Brain microvascular endothelial cell (primary cell): ENCODE measurements at regions not wholly inside any gene's neighbourhood (a gene's known extent, or its start where the extent isn't known, plus 50 kb on each side); places are given as distances from the start of the nearest gene placed in this dataset.

Source experiments
- DNase-seq: peaks from one replicate; pipeline ENCODE4 v3.0.0-alpha.2; 2020
- H3K27ac ChIP-seq: fragments of 250-450 bp; sonication (Bioruptor Pico); 2 replicates; pipeline ENCODE4 v1.5.1; 2020; ENCODE audit warnings: mild to moderate bottlenecking, moderate library complexity
- H3K27me3 ChIP-seq: fragments of 250-450 bp; sonication (Bioruptor Pico); replicated peaks from 2 replicates; pipeline ENCODE4 v1.5.1; 2020; ENCODE audit warnings: mild to moderate bottlenecking
- H3K36me3 ChIP-seq: fragments of 250-450 bp; sonication (Bioruptor Pico); replicated peaks from 2 replicates; pipeline ENCODE4 v1.5.1; 2020; ENCODE audit warnings: mild to moderate bottlenecking
- H3K4me3 ChIP-seq: 2 replicates; pipeline ENCODE4 v1.5.1; 2011; ENCODE audit warnings: low read depth, mild to moderate bottlenecking, control low read depth, low read length, moderate library complexity
- in situ Hi-C: cut with HindIII; loops from 2 replicates; pipeline ENCODE4 v1.10.0; 2017; ENCODE audit warnings: low sequenced_read_pairs, low pct_ligation_motif_present
- TF ChIP-seq, protein P1 (sequence below): IDR thresholded peaks from 2 replicates; pipeline ENCODE4 v1.5.1; 2011; ENCODE audit warnings: low read depth, mild to moderate bottlenecking, moderate library complexity, low read length, control low read depth, inconsistent platforms; ENCODE audit errors: missing control alignments

DNA sequence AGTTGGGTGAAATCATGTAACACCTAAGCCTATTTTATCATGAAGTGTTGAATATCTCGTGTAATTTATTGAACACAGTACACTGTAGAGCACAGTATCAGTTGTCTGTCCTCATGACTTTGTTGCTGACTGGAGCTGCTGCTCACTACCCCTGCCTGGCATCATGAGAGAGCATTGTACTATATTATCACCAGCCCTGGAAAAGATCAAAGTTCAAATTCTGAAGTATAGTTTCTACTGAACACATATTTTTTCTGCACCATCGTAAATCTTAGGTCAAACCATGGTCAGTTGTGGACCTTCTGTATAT is 169.3 kb upstream of the RAI14 start:
- TF ChIP-seq, protein P1, sequence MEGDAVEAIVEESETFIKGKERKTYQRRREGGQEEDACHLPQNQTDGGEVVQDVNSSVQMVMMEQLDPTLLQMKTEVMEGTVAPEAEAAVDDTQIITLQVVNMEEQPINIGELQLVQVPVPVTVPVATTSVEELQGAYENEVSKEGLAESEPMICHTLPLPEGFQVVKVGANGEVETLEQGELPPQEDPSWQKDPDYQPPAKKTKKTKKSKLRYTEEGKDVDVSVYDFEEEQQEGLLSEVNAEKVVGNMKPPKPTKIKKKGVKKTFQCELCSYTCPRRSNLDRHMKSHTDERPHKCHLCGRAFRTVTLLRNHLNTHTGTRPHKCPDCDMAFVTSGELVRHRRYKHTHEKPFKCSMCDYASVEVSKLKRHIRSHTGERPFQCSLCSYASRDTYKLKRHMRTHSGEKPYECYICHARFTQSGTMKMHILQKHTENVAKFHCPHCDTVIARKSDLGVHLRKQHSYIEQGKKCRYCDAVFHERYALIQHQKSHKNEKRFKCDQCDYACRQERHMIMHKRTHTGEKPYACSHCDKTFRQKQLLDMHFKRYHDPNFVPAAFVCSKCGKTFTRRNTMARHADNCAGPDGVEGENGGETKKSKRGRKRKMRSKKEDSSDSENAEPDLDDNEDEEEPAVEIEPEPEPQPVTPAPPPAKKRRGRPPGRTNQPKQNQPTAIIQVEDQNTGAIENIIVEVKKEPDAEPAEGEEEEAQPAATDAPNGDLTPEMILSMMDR: no peak
- in situ Hi-C loops: loop anchor here (25.0 kb wide), 1 partner anchor 425 kb away; the partner anchor contains the start of genes BRIX1 and RAD1
- Histone ChIP-seq H3K36me3 (no peaks in the 10 kb centered on the region), H3K27me3 (no peaks in the 10 kb centered on the region), H3K27ac (peak overlapping the region; percentile 80), H3K4me3 (no peak overlapping the region)
- no peak for DNase-seq

DNA sequence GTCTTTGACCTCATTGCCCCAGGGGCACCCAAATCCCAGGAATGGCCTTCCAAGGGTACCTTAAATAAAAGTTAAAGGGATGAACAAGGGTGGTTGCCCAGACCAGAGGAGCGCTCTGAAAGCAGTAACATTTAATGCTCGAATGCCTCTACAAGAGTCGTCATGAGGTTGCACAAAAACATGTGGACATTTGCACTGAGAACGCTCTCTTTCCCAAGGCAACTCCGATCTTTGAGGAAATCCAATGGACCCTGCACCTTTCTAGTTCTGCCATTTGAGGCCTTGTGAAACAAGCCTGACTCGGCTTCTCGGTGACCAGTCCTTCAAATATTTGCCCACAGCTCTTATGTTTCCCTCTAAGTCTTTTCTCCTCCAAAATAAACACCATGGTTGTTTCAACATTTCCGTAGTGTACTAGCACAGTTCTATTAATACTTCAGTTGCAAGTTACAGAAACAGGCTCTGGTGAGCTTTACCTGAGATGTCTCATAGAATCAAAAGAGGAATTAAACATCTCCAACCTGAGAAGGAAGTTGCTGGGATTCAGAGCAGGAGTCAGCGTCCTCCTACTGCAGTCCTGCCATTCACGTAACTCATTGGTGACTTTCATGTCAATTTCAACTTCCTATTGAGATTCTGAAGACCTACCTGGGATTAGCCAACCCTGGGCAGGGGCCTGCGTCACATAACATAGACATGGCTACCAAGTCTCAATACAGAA is 168.8 kb upstream of the RAI14 start:
- H3K36me3 ChIP-seq: no peaks in the 10 kb centered on the region
- DNase-seq: peak; percentile 86
- H3K27ac ChIP-seq: peak overlapping the region; percentile 80
- no peak overlapping the region for H3K4me3 ChIP-seq
- no peaks in the 10 kb centered on the region for H3K27me3 ChIP-seq
- TF ChIP-seq, protein P1: no peak
- in situ Hi-C loops: loop anchor here (25.0 kb wide), 1 partner anchor 425 kb away; the partner anchor contains the start of genes BRIX1 and RAD1

DNA sequence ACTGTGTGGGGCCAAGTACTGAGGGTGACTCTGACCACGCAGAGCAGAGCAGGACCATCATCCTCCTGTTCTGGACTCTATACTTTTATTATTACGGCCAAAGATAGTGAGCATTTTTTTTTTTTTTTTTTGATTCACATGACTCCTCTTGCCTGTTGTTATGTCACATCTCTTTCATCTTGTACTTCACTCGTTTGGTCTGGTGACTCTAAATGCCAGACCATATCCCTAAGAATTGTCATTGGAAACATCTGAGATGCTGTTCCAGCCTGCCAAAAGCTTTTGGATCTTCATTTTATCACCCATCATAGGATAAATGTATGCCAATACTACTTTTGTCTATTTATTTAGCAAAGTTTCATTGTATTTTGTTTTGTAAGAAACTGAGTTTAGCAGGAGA is 168.2 kb upstream of the RAI14 start:
- no peaks in the 10 kb centered on the region for H3K27me3 ChIP-seq
- H3K36me3 ChIP-seq: no peaks in the 10 kb centered on the region
- H3K27ac ChIP-seq: peak overlapping the region; percentile 80
- no peak for DNase-seq
- in situ Hi-C loops: loop anchor here (25.0 kb wide), 1 partner anchor 424 kb away; the partner anchor contains the start of genes BRIX1 and RAD1
- H3K4me3 ChIP-seq: no peak overlapping the region
- TF ChIP-seq, protein P1: no peak

DNA sequence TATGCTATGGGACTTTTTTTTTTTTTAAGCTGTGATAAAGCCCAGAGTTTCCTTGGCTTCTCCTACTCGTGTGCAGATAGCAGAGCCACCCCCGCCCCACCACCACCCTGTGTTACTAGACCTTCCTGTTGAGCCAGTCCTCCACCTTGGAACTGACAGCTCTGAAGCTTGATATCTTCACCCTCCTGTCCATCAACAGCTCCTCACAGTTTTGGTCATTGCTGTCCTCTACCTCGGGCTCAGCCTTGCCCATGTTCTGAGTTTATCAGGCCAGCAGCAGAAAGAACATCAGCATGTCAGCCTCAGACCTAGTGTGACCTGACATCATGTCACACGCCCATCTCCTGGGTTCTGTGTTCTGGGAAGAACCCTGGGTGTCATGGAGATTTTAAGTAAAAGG is 167.1 kb upstream of the RAI14 start:
- no peak overlapping the region for H3K27ac ChIP-seq
- no peak overlapping the region for H3K4me3 ChIP-seq
- DNase-seq: no peak
- TF ChIP-seq, protein P1: no peak
- no peaks in the 10 kb centered on the region for H3K36me3 ChIP-seq
- in situ Hi-C loops: loop anchor here (25.0 kb wide), 1 partner anchor 423 kb away; the partner anchor contains the start of genes BRIX1 and RAD1
- H3K27me3 ChIP-seq: no peaks in the 10 kb centered on the region

DNA sequence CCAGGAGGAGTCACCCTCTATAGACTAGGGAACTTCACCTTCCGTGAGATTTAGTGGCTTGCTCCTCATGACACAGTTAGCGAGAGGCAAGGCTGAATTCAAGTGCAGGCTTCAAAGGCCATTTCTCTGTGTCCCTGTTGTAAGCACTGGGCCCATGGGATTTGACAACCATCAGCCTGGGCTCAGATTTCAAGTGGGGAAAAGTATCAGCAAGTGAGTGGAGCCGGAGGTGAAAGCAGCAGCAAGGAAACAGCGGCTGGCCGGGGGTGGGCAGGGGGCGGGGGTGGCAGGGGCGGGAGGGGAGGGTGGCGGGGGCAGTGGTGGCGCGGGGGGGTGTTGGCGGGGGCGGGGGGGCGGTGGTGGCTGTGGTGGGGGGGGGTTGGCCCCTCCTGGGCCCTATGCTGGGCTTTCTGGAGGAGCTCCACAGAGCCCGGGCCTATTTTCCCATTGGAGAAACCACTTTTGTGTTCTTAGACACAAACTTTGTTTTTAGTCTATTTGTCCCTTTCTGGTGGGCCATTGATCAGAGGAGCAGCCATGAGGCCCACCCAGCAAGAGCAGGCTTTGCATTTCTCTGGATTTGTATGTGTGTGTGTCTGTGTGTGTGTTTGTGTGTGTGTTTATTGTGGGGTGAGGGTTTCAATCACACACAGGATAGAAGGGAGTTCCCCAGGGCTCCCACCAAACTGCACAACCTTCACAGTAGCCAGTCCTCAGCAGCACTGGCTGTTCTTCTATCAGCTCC is 165.4 kb upstream of the RAI14 start:
- in situ Hi-C loops: loop anchor here (25.0 kb wide), 1 partner anchor 422 kb away; the partner anchor contains the start of genes BRIX1 and RAD1
- no peak for DNase-seq

More for the DNA sequence above, 165.4 kb upstream of the RAI14 start:
- Histone ChIP-seq H3K27me3 (no peaks in the 10 kb centered on the region), H3K4me3 (no peak overlapping the region), H3K27ac (no peak overlapping the region), H3K36me3 (no peaks in the 10 kb centered on the region)
- TF ChIP-seq, protein P1: no peak
